NCI-H460 (cell line): ENCODE measurements at regions not wholly inside any gene's neighbourhood (a gene's known extent, or its start where the extent isn't known, plus 50 kb on each side); places are given as distances from the start of the nearest gene placed in this dataset.

Experiments used
- DNase-seq: peaks from one replicate; pipeline ENCODE4 v3.0.0-alpha.2; 2016; ENCODE audit warnings: low read depth; ENCODE audit errors: extremely low read depth

- DNase-seq = no peak
Observed at GRCh38 chr5:67542479-67542878, 345.9 kb upstream of the CD180 start.

- no peak for DNase-seq
Observed at GRCh38 chr5:67541875-67542274, 345.3 kb upstream of the CD180 start.

- no peak for DNase-seq
Observed at GRCh38 chr5:67538855-67539506, 342.4 kb upstream of the CD180 start.

- no peak for DNase-seq
Observed at GRCh38 chr5:67537439-67538148, 341.0 kb upstream of the CD180 start.

GRCh38 chr5:67536866-67537265 lies 340.3 kb upstream of the CD180 start:
- no peak for DNase-seq

GRCh38 chr5:67530609-67531255 lies 334.1 kb upstream of the CD180 start:
- DNase-seq = no peak

GRCh38 chr5:67528953-67529352 lies 332.4 kb upstream of the CD180 start:
- no peak for DNase-seq

GRCh38 chr5:67526793-67527192 lies 330.2 kb upstream of the CD180 start:
- DNase-seq = no peak

- no peak for DNase-seq
Observed at GRCh38 chr5:67520161-67520908, 323.7 kb upstream of the CD180 start.

- no peak for DNase-seq
Observed at GRCh38 chr5:67518227-67518626, 321.6 kb upstream of the CD180 start.

GRCh38 chr5:67516948-67517565 lies 320.5 kb upstream of the CD180 start:
- no peak for DNase-seq

GRCh38 chr5:67515762-67516161 lies 319.2 kb upstream of the CD180 start:
- no peak for DNase-seq

- DNase-seq = no peak
Observed at GRCh38 chr5:67515020-67515689, 318.6 kb upstream of the CD180 start.

- no peak for DNase-seq
Observed at GRCh38 chr5:67512758-67513157, 316.2 kb upstream of the CD180 start.

- DNase-seq = no peak
Observed at GRCh38 chr5:67511911-67512310, 315.3 kb upstream of the CD180 start.

- DNase-seq = no peak
Observed at GRCh38 chr5:67510204-67510603, 313.6 kb upstream of the CD180 start.

GRCh38 chr5:67509402-67510186 lies 313.0 kb upstream of the CD180 start:
- DNase-seq = no peak

- no peak for DNase-seq
Observed at GRCh38 chr5:67506241-67506640, 309.6 kb upstream of the CD180 start.

- DNase-seq = no peak
Observed at GRCh38 chr5:67502951-67503350, 306.4 kb upstream of the CD180 start.

- no peak for DNase-seq
Observed at GRCh38 chr5:67496051-67496450, 299.5 kb upstream of the CD180 start.
